GM18870 (cell line): ENCODE measurements at regions not wholly inside any gene's neighbourhood (a gene's known extent, or its start where the extent isn't known, plus 50 kb on each side); places are given as distances from the start of the nearest gene placed in this dataset.

Experiments
- ATAC-seq: cut with Tn5 transposase; IDR thresholded peaks from one replicate; pipeline ENCODE4 v1.9.1; 2021; ENCODE audit warnings: moderate library complexity; ENCODE audit not compliant: unreplicated experiment

- ATAC-seq, result no peak
Measured at GRCh38 chr12:74794522-74794921, 256.9 kb downstream of the ATXN7L3B start.

GRCh38 chr12:74801625-74802024, 264.0 kb downstream of the ATXN7L3B start:
- no peak for ATAC-seq

- no peak for ATAC-seq
Measured at GRCh38 chr12:74816398-74817175, 279.0 kb downstream of the ATXN7L3B start.

- no peak for ATAC-seq
Measured at GRCh38 chr12:74817499-74817898, 279.9 kb downstream of the ATXN7L3B start.

GRCh38 chr12:74818412-74818811, 280.8 kb downstream of the ATXN7L3B start:
- ATAC-seq, result no peak

GRCh38 chr12:74820324-74820723, 282.7 kb downstream of the ATXN7L3B start:
- ATAC-seq, result no peak

- ATAC-seq, result no peak
Measured at GRCh38 chr12:74836567-74836966, 298.9 kb downstream of the ATXN7L3B start.

- ATAC-seq, result no peak
Measured at GRCh38 chr12:74846116-74846515, 308.5 kb downstream of the ATXN7L3B start.

- no peak for ATAC-seq
Measured at GRCh38 chr12:74847169-74847568, 309.5 kb downstream of the ATXN7L3B start.

GRCh38 chr12:74848006-74848405, 310.4 kb downstream of the ATXN7L3B start:
- no peak for ATAC-seq

- ATAC-seq, result no peak
Measured at GRCh38 chr12:74849801-74850200, 312.2 kb downstream of the ATXN7L3B start.

- no peak for ATAC-seq
Measured at GRCh38 chr12:74871817-74872216, 334.2 kb downstream of the ATXN7L3B start.

GRCh38 chr12:74885775-74886174, 323.9 kb downstream of the KCNC2 start:
- no peak for ATAC-seq

GRCh38 chr12:74889073-74889472, 320.6 kb downstream of the KCNC2 start:
- no peak for ATAC-seq

GRCh38 chr12:74889563-74890236, 319.9 kb downstream of the KCNC2 start:
- ATAC-seq, result peak; percentile 81

GRCh38 chr12:74890237-74890599, 319.4 kb downstream of the KCNC2 start:
- peak; percentile 97 for ATAC-seq

- no peak for ATAC-seq
Measured at GRCh38 chr12:74891083-74891668, 318.5 kb downstream of the KCNC2 start.

- no peak for ATAC-seq
Measured at GRCh38 chr12:74892057-74892633, 317.5 kb downstream of the KCNC2 start.

- ATAC-seq, result no peak
Measured at GRCh38 chr12:74896186-74896585, 313.5 kb downstream of the KCNC2 start.

GRCh38 chr12:74897425-74898211, 312.0 kb downstream of the KCNC2 start:
- no peak for ATAC-seq
